ENCODE measurements at regions not wholly inside any gene's neighbourhood (a gene's known extent, or its start where the extent isn't known, plus 50 kb on each side); places are given as distances from the start of the nearest gene placed in this dataset.
A peak's percentile ranks its signal among the peaks of the same experiment; 100 is the strongest.

- no peak overlapping the region for H3K4me3 ChIP-seq
- intact Hi-C loops (cut with DNase I), result loop anchor here in 1 of 10 donors (10.0 kb wide), 1 partner anchor 378 kb away; no protein-coding TSS in a partner anchor
- peaks cover 0 to 5% (median 0%) of the 10 kb centered on the region in 12 donors for H3K4me1 ChIP-seq
- no peak overlapping the region for H3K27ac ChIP-seq
- DNase-seq (no peak), ATAC-seq (no peak)
- no peaks in the 10 kb centered on the region for H3K36me3 ChIP-seq
- H3K9me3 ChIP-seq, result no peaks in the 10 kb centered on the region
- WGBS, 4 donors, result 65 to 77% (median 67%) methylated on average over 7 of the region's 7 CpGs
- no peaks in the 10 kb centered on the region for H3K27me3 ChIP-seq
- TF ChIP-seq POLR2A (IDR thresholded peaks at IDR 0.05) (no peak), CTCF (IDR thresholded peaks at IDR 0.05) (no peak)
Observed at GRCh38 chr1:166302989-166303758, 136.4 kb upstream of the FAM78B start.

- DNase-seq (no peak), ATAC-seq (no peak)
- no peaks in the 10 kb centered on the region for H3K36me3 ChIP-seq
- intact Hi-C loops (cut with DNase I), result loop anchor here in 1 of 10 donors (10.0 kb wide), 1 partner anchor 379 kb away; no protein-coding TSS in a partner anchor
- no peak for TF ChIP-seq POLR2A (IDR thresholded peaks at IDR 0.05)
- TF ChIP-seq CTCF (IDR thresholded peaks at IDR 0.05), result no peak
- no peaks in the 10 kb centered on the region for H3K9me3 ChIP-seq
- H3K27ac ChIP-seq, result peak overlapping the region in 1 of 12 donors; percentile 14
- WGBS, 4 donors, result 49 to 59% (median 53%) methylated on average over 3 of the region's 3 CpGs
- H3K4me3 ChIP-seq, result no peak overlapping the region
- peaks cover 0 to 5% (median 0%) of the 10 kb centered on the region in 12 donors for H3K4me1 ChIP-seq
- H3K27me3 ChIP-seq, result no peaks in the 10 kb centered on the region
Observed at GRCh38 chr1:166304131-166304530, 137.3 kb upstream of the FAM78B start.

- 16 to 32% (median 27%) methylated on average over 2 of the region's 2 CpGs for WGBS, 4 donors
- Histone ChIP-seq H3K27me3 (no peaks in the 10 kb centered on the region), H3K36me3 (no peaks in the 10 kb centered on the region), H3K4me1 (peaks cover 0 to 5% (median 0%) of the 10 kb centered on the region in 12 donors), H3K9me3 (no peaks in the 10 kb centered on the region), H3K27ac (peak overlapping the region in 2 of 12 donors; percentile 10 to 16), H3K4me3 (no peak overlapping the region)
- ATAC-seq (no peak), DNase-seq (no peak)
- TF ChIP-seq POLR2A (IDR thresholded peaks at IDR 0.05) (no peak), CTCF (IDR thresholded peaks at IDR 0.05) (no peak)
- intact Hi-C loops (cut with DNase I), result loop anchor here in 4 of 10 donors (1.0 to 10.0 kb wide), 5 partner anchors 20 to 381 kb away; partner anchors contain the start of gene FAM78B (in 2 of the 4)
Observed at GRCh38 chr1:166305371-166305770, 138.6 kb upstream of the FAM78B start.
